ENCODE measurements at regions not wholly inside any gene's neighbourhood (a gene's known extent, or its start where the extent isn't known, plus 50 kb on each side); places are given as distances from the start of the nearest gene placed in this dataset.

DNA sequence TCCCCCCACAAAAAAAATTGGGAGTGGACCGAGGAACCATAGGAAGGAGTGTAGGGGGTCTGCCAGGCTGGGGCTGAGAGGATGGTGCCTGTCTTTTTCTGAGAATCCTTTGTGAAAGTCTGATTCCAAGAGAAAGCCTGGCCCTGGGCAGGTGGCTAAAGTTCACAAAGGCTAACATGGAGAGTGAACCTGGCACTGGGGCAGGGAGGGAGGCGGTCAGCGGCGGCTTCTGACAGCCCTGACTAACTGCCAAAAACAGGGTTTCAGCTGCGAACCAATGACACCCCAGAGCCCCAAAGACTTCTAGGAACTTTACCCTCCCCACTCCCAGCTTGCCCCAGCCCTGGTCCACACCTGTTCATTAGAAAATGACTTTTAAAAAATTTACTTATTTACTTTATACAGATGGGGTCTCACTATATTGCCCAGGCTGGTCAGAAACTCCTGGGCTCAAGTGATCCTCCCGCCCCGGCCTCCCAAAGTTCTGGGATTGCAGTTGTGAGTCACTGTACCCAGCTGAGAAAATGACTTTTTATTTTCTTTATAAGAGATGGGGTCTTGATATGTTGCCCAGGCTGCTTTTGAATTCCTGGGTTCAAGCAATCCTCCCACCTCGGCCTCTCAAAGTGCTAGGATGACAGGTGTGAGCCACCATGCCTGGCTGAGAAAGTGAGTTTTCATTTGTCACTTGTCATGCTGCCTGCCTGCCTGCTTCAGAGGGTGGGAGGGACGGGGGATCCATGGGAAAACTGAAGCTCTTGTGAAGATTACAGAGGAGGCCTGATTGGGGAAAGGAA, 61.0 kb upstream of the DUSP5 start:
- no peak for DNase-seq (ENCODE audit: low spot score)

- no peak for DNase-seq (ENCODE audit: low spot score)
Observed at GRCh38 chr10:110437351-110437605, 60.4 kb upstream of the DUSP5 start.

DNA sequence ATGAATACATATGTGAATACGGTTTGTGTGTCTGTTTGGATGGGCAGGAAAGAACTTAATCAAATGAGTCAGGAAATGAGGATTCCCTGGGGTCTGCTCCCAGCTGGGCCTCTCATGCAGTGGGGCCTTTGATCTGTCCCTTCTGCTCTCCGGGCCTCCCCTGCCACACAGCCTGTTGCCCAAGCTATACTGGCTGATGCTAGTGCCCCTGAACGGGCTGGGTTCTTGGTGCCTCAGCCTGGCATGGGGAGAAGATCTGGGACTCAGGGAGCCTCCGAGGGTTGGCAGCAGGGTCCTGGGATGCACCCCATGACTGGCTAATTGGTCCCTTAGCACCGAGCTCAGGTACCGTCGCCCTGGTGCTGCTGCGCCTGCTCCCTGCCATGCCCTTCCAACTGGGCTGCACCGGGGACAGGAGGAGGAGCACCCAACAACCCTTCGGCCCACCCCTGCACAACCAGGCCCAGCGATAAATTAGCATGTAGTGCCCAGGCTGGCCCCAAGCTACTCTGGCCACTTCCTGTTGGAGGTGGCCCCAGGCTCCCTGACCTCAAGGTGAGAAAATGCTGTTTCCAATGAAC, 59.9 kb upstream of the DUSP5 start:
- no peak for DNase-seq (ENCODE audit: low spot score)

GRCh38 chr10:110442746-110443145, 55.0 kb upstream of the DUSP5 start:
- no peak for DNase-seq (ENCODE audit: low spot score)

- DNase-seq (ENCODE audit: low spot score): no peak
Observed at GRCh38 chr10:110443239-110444003, 54.3 kb upstream of the DUSP5 start.

DNA sequence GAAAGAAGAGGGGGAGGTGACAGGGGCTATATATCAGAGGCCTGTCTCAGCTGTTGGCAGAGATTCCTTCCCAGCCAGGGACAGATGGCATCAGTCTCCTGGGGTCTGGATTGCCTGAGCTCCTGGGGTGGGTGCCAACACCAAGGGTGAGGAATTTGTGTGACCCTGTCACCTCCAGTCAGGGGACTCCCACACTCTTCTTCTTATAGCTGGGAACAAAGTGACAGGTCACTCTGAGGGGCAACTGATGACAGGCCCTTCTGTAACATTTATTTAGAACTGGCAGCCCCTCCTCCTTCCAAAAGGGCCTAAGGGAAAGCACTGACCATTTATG, 53.7 kb upstream of the DUSP5 start:
- no peak for DNase-seq (ENCODE audit: low spot score)

DNA sequence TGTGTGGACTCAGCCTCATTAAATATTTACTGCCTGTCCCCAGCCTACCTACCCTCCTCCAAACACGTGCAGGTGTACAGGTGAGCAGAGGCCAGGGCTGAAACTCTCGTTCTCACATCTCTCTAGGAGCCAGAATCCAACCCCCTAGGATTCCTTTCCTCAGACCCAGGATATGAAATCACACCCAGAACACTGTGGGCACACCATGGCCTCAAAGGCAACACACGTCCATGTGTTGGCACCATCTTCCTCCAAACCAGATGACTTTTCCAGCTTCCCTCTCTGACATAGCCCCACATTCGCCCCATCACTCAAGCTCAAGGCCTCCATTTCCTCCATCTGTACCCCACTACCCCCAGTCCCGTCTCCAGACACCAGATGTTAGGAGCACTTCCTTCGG, 51.8 kb upstream of the DUSP5 start:
- DNase-seq (ENCODE audit: low spot score): no peak

DNA sequence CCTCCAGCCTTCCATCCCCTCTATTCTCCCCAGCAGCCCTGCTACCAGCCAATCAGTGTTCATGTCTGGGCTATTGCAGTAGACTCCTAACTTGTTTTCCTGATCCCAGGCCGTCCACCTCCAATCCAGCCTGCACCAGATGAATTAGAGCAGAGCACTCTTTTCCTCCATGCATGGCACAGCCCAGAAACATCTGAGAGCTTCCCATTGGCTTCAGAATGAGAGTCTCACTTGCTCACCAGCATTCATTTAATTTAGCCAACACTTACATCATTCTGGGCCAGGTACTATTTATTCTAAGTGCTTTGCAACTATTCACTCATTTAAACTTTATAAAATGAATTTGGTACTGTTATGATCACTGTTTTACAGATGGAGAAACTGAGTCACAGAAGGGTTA, 51.4 kb upstream of the DUSP5 start:
- no peak for DNase-seq (ENCODE audit: low spot score)

DNA sequence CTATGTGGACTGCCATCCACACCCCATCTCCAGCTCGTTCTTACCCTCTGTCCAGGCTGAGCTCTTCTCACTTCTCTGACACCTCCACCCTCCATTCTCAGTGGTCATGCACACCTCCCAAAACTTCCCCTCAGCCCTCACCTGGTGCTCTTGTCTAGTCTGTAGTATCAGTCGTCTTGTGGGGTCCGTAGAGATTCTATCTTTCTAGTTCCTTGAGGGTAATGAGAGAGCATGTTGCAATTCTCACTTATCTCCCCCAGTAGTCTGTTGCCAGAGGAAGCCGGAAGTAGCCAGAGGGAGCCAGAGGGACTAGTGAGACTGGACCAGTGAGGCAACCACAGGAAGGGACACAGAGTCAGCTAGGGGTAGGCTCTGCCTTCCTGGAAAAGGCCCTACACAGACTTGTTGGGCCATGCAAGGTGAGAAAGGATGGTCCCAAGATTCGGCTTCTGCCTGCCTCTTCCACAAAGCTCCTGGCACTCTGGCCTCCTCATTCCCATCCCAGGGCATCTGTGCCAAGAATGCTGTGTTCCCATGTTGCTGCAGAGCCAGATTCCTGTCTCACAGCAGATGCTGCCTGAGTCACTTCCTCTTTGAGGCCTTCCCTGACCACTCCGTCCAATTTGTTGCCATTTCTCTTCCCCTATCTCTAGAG, 50.6 kb upstream of the DUSP5 start:
- no peak for DNase-seq (ENCODE audit: low spot score)

- DNase-seq (ENCODE audit: low spot score): no peak
Observed at GRCh38 chr10:110447886-110448285, 49.8 kb upstream of the DUSP5 start.

Measured in LoVo (cell line).